ENCODE measurements at regions not wholly inside any gene's neighbourhood (a gene's known extent, or its start where the extent isn't known, plus 50 kb on each side); places are given as distances from the start of the nearest gene placed in this dataset.

GRCh38 chr5:103362211-103362610, 103.6 kb downstream of the MACIR start:
- TF ChIP-seq CTCF (IDR thresholded peaks at IDR 0.05; ENCODE audit: low read length) (no peak), EZH2 (IDR thresholded peaks at IDR 0.05; ENCODE audit: borderline replicate concordance, low read length) (no peak)

Data from OCI-LY1 (cell line).